Activated naive CD4-positive, alpha-beta T cell treated with anti-CD3 and anti-CD28 coated beads, Interleukin-2, amount 50 U/mL, for 16 hours (primary cell): ENCODE measurements at regions not wholly inside any gene's neighbourhood (a gene's known extent, or its start where the extent isn't known, plus 50 kb on each side); places are given as distances from the start of the nearest gene placed in this dataset.

Experiments used
- DNase-seq: peaks from one replicate; pipeline ENCODE4 v3.0.0-alpha.2; 2020

DNA sequence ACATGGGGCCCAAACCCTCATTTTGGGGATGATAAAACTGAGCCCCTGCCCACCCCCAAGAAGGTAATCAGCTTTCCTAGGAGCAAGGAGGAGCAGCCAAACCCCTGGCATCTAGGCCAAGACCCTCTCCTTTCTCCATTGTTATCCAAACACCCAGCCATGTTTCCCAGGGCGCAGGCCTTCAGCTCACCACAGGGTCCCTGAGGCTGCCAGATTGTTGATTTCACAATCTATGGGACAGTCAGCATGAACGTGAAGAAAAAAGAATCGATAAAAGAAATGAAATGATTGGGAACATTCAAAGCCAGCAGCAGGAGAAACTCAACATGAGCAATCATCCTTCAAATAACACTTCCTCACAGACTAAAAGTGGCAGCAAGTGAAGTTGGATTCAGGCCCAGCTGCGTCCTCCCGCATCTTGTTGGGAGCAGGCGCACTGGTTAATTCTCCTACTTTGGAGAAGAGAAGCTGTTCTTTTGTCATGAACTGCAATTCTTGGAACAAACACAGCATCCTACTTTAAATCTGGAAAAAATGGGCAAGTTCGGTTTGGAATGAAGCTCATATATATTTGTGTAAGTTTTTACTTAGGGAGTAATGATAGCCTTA lies 241.8 kb upstream of the PRDM1 start:
- DNase-seq: no peak

DNA sequence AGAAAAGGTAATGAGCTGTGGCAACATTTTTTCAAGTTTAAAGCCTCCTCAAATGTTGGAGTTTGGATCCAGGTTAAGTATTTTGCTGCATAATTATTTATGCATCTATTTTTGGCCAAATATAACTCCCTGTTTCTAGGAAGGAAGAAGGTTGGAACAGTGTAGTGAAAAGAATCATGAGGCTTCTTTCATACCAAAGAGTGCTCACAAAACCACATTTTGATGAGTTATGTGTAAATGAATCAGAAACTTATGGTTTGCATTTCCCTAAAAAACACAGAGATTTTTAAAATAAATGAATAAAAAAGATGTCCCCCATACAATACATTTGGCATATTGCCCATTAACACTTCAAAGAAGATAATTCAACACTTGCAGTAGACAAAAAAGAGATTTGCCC lies 246.9 kb upstream of the PRDM1 start:
- no peak for DNase-seq

GRCh38 chr6:105838171-105838570 lies 248.0 kb upstream of the PRDM1 start:
- DNase-seq: no peak

DNA sequence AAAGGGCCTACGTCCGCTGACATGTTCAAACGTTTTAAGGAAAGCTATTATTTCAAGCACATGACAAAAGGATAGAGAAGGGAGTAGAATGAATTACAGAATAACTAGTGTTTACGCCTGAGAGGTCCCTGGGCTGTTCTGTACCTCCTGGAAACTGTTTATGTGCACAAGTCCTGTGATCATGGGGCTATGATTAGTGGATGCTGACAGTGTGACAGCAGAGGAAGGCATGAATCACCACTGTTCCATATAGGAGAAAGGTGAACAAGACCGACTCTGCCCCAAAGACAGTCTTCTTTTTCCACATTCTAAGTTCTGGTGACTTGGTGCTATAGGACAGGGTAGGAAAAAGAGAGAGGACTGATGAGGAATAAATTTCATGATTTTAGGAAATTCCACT lies 249.2 kb upstream of the PRDM1 start:
- no peak for DNase-seq

DNA sequence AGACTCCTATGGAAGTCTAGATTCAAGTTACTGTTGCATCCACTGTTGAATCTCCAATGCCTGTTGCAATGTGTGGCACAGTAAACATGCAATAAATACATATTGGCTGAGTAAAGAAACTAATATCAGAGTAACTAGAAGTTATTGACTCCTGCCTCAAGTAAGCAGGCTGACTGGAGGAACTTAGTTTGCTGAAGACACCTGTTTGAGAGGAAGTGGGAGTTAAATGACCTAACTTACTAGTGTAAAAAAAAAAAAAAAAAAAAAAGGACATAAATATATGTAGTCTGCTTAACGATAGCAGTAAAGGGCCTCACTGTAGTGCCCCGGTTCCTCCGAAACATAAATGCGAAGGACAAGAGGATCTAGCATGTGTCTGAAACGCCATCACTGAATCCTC lies 249.8 kb upstream of the PRDM1 start:
- no peak for DNase-seq

GRCh38 chr6:105835373-105835772 lies 250.8 kb upstream of the PRDM1 start:
- no peak for DNase-seq

DNA sequence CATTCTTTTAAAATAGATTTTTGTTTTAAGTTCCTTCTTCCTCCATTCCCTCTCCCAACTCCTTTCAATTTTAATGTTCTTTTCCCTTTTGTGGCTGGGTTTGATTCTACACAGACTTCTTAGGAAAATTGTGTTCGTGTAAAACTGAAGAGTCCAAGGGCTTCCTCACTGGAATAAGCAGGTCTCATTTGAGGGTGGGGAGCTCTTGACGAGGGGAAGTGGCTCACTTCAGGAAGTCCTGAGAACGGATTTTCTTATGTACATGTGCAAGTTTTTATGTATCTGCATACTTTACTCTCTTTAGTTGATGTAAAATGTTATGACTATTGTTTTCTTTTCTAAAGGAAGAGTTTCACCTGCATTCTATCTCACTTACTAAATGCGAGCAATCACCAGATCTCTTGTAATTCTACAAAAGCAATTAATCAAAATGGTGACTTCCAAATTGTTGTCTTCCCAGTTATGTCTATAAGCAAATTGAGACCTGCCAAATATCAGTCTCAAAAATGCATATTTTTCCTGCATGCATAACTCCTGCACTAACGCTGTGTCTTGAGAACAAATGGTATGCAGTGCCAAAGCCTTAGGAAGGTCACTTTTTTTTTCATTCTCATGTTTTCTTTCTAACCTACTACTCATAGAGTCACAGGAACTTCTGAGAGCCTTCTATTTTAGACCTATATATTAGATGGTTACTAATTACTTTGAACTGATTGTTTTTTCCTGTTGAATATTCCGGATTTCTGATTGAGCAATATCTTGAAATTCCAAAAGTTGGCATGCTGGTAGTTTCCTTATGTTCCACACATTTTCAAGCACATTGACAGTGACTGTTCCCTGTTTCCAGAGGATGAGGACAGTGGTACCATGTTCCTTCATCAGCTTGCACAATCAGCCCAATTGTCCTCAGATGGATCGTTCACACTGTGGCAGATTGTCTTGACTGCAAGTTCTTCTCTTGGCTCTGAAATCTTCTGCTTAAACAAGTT lies 251.9 kb upstream of the PRDM1 start:
- no peak for DNase-seq

DNA sequence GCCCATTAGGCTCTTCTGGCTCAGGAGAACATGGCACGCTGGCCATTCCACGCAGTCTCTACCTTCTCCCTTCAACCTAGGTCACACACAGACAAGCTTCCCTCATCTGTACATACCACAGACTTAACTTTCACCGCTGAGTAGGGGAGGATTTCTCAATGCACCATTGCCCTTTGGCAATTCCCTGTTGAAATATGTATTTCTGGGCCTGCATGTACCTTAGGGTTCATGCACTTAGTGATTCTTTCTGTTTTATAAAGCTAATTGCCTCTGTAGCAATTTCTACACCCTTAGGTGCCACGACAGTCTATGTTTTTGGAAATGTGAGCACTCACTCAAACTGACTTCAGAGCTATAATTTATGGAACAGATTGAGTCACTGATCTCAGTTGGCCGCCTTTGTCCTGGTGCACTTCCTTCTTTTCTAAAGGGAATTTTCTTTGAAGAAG lies 253.8 kb upstream of the PRDM1 start:
- no peak for DNase-seq

GRCh38 chr6:105831311-105832097 lies 254.6 kb upstream of the PRDM1 start:
- no peak for DNase-seq

- no peak for DNase-seq
These were observed 260.9 kb upstream of the PRDM1 start for GRCh38 chr6:105825210-105825609.

- DNase-seq: no peak
These were observed 261.4 kb upstream of the PRDM1 start for GRCh38 chr6:105824732-105825131.

- DNase-seq: no peak
These were observed 264.4 kb upstream of the PRDM1 start for GRCh38 chr6:105821777-105822176.

DNA sequence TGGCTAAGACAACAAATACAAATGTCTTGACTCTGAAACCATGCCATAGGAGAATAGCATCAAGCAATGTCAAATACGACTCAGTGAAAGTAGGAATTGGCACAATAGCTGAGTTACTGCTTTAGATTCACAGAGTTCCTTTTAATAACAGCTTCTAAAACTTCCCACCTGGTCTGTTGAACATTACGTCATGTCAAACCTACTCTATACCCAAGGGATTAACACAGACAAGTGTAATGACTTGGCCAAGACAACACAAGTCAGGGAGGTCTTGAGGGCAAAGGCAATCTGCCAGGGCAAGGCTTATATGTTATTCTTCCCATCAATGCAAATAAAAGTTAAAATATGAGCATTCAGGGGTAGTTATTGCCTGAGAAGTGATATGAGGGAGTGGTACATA lies 265.1 kb upstream of the PRDM1 start:
- DNase-seq: no peak

DNA sequence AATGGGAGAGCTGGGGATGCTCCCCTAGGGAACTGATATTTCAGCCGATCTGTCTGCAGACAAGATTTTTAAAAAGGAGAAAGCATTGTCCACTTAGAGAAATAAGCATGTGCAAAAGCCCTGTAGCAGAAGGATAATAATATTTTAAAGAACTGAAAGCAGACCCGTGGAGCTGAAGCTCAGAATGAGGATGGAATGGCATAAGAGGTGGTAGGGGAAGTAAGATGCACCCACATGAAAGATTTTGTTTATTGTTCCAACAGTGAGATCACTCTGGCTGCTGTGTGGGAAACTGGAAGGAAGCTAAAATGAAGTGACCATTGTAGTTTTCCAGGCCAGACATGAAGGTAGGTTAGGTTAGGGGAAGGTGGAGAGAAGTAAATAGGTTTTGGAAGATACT lies 266.4 kb upstream of the PRDM1 start:
- no peak for DNase-seq

DNA sequence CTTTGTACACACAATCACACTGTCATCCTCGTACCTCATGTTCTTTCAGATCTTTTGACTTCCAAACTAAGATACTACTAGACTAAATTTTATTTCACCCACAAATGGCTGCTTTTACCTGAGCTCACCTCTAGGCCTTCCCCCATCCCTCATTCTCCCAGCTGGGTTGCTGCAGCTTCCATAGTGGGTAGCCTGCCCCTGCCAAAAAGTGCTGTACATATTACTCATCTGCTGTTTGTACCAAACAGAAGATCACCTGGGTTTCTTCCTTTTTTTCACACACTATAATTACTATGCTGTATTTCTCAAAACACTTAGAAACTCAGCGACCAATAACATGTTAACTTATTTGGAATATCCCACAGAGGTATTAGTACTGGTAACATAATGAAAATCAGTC lies 267.6 kb upstream of the PRDM1 start:
- no peak for DNase-seq

GRCh38 chr6:105817961-105818360 lies 268.2 kb upstream of the PRDM1 start:
- DNase-seq: no peak

DNA sequence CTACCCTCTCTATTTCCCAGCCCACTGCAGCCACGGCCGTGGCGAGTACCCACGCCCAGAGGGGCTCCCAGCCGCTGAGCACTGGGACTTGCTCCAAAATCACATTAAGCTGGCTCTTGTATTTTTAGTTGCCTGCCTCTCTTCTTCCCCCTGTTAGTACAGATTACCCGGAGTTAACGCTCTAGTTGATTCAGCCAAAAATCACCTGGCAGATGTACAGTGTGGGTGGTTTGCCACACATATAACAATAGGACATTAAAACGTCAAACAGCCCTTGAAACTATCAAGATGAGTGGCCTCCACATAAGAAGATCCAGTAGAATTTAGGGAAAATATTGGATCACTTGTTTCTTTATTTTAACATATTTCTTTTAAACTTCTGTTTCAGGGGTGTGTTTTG lies 268.8 kb upstream of the PRDM1 start:
- no peak for DNase-seq

DNA sequence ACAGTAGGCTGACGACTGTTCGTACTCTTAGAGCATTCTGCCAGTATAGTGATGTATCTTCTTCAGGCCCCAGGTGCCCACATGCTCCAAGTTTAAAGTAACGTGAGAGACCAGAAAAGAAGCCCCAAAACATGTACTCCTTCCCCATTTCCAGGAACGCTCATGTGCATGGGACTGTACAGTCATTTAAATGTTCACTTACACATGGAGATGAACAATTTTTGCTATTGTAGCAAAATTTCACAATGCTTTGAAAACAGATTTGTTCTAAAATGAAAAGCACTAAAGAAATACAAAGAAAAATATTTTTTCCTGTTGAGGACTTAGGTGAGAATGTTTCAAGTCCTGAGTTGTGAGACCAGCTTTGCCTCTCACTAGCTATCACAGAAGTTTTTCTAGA lies 269.3 kb upstream of the PRDM1 start:
- no peak for DNase-seq

DNA sequence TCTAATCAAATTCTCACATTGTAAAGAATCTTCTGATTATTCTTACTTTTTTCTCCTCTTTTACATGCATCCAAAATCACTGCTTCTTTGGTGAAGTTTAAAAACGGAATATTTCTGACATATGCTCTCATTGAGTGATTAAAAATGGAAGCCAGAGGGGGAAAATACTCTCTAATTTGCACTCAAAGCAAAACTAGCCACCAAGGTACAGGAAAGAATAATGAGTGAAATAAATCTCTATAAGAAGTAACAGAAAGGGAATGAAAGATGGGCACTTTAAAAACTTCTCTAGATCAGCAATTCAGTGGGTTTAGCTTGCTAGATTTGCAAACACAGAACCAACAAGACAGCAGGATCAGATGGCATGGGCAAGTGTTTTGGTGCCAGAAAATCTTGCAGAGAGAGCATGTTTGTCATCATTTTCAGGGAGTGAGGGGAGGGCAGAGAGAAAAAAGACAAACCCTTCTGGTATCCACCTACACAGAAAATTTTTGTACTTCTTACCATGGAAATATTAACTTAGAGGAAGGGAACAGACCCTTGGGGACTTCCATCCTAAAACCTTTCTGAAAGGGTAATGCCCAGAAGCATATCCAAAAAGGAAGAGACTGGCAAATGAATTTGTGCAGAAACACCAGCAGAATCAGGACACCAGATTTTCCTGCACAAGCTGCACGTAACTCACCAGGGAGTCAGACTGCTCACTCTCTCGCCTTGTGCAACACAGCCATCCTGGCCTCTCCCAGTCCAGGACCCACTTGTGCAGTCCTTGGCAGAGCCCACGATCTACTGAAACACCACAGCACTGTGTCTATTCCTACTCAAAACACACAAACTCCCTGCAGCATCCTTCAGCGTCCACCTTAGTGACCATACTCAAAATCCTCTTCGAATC lies 270.2 kb upstream of the PRDM1 start:
- DNase-seq: no peak

DNA sequence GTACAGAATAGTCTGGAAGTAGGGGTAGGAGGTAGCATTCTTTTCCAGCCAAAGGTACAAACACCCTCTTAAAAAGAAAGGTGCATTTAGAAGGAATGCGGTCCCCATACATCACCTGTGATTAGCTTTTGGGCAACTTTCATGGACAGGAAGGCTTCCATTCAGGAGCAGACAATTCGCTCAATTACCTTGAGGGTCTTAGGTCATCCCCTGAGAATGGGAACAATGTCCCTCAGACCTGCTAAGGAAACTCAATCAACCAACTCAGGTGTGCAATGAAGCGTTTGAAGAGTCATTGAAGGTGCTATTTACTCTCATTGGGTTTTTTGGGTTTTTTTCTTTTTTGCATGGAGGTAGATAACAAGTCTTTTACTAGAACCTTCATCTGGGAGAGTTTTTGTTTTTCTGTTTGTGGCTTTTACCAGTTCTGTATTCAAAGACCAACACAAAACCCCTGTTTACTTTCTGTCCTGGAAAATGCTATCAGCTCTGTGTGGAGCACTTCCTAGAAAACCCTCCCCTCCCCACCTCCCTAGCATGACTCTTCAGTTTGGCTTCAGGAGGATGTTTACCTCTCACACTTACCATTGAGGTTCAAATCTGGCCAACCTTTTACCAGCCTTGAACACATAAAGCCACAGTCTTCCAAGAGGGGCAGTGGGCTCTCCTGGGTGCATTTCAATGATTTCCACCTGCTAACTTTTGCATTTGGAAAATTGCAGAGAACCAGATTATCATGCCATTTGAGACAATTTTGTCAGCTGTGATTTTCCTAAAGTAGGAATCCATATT lies 271.2 kb upstream of the PRDM1 start:
- no peak for DNase-seq

GRCh38 chr6:105810922-105811482 lies 275.1 kb upstream of the PRDM1 start:
- no peak for DNase-seq
